H9 (cell line): ENCODE measurements at regions not wholly inside any gene's neighbourhood (a gene's known extent, or its start where the extent isn't known, plus 50 kb on each side); places are given as distances from the start of the nearest gene placed in this dataset.

Experiments
- DNase-seq: peaks from one replicate; pipeline ENCODE4 v3.0.0-alpha.2; 2017
- H2AFZ ChIP-seq: one replicate; pipeline ENCODE4 v1.6.1; 2013; ENCODE audit warnings: mild to moderate bottlenecking, low read length, control low read depth, moderate library complexity
- H2AK5ac ChIP-seq: 2 replicates; pipeline ENCODE4 v1.6.1; 2013; ENCODE audit warnings: low read length, control low read depth, mixed read lengths; ENCODE audit not compliant: insufficient read length
- H2BK120ac ChIP-seq: one replicate; pipeline ENCODE4 v1.6.1; 2013; ENCODE audit warnings: low read depth, mild to moderate bottlenecking, low read length, control low read depth, inconsistent platforms; ENCODE audit not compliant: poor library complexity, severe bottlenecking
- H2BK12ac ChIP-seq: 2 replicates; pipeline ENCODE4 v1.6.1; 2013; ENCODE audit warnings: low read length, control low read depth, mixed read lengths, low read depth; ENCODE audit not compliant: insufficient read length
- H2BK15ac ChIP-seq: 2 replicates; pipeline ENCODE4 v1.6.1; 2013; ENCODE audit warnings: low read depth, low read length, control low read depth
- H2BK20ac ChIP-seq: one replicate; pipeline ENCODE4 v1.6.1; 2013; ENCODE audit warnings: low read depth, mild to moderate bottlenecking, low read length, control low read depth, inconsistent platforms; ENCODE audit not compliant: poor library complexity, severe bottlenecking
- H2BK5ac ChIP-seq: 2 replicates; pipeline ENCODE4 v1.6.1; 2013; ENCODE audit warnings: low read length, control low read depth, mixed read lengths; ENCODE audit not compliant: insufficient read length
- H3K14ac ChIP-seq: 2 replicates; pipeline ENCODE4 v1.6.1; 2013; ENCODE audit warnings: low read length, control low read depth; ENCODE audit not compliant: insufficient read depth
- H3K18ac ChIP-seq: 2 replicates; pipeline ENCODE4 v1.6.1; 2013; ENCODE audit warnings: low read depth, mild to moderate bottlenecking, mixed read lengths, low read length, control low read depth; ENCODE audit not compliant: insufficient read length
- H3K23ac ChIP-seq: 2 replicates; pipeline ENCODE4 v1.6.1; 2013; ENCODE audit warnings: low read length, control low read depth, mixed read lengths, low read depth; ENCODE audit not compliant: insufficient read length
- H3K23me2 ChIP-seq: 2 replicates; pipeline ENCODE4 v1.6.1; 2013; ENCODE audit warnings: low read depth, mild to moderate bottlenecking, mixed read lengths, low read length, control low read depth; ENCODE audit not compliant: insufficient read length, poor library complexity, severe bottlenecking
- H3K27ac ChIP-seq: 2 replicates; pipeline ENCODE4 v1.5.1; 2013; ENCODE audit warnings: low read length, control low read depth, mixed read lengths, low read depth; ENCODE audit not compliant: insufficient read length
- H3K27me3 ChIP-seq: 2 replicates; pipeline ENCODE4 v1.6.1; 2013; ENCODE audit warnings: low read length, control low read depth, inconsistent platforms; ENCODE audit not compliant: insufficient read depth
- H3K4ac ChIP-seq: 2 replicates; pipeline ENCODE4 v1.6.1; 2013; ENCODE audit warnings: low read depth, mild to moderate bottlenecking, control low read depth, inconsistent platforms, low read length, moderate library complexity
- H3K4me1 ChIP-seq: 2 replicates; pipeline ENCODE4 v1.6.1; 2013; ENCODE audit warnings: low read length, control low read depth, inconsistent platforms; ENCODE audit not compliant: insufficient read depth
- H3K4me2 ChIP-seq: 2 replicates; pipeline ENCODE4 v1.6.1; 2013; ENCODE audit warnings: low read length, control low read depth, mixed read lengths; ENCODE audit not compliant: insufficient read length, insufficient read depth
- H3K56ac ChIP-seq: 2 replicates; pipeline ENCODE4 v1.6.1; 2013; ENCODE audit warnings: low read depth, mild to moderate bottlenecking, mixed read lengths, low read length, control low read depth; ENCODE audit not compliant: insufficient read length
- H3K79me1 ChIP-seq: 2 replicates; pipeline ENCODE4 v1.6.1; 2013; ENCODE audit warnings: low read depth, mild to moderate bottlenecking, moderate library complexity, low read length, control low read depth, inconsistent platforms; ENCODE audit not compliant: insufficient read depth, poor library complexity, severe bottlenecking
- H3K79me2 ChIP-seq: 2 replicates; pipeline ENCODE4 v1.6.1; 2013; ENCODE audit warnings: low read length, control low read depth, inconsistent platforms; ENCODE audit not compliant: insufficient read depth
- H3K9ac ChIP-seq: 2 replicates; pipeline ENCODE4 v1.6.1; 2013; ENCODE audit warnings: low read length, control low read depth, mixed read lengths; ENCODE audit not compliant: insufficient read length; ENCODE audit errors: extremely low read depth
- H3K9me3 ChIP-seq: one replicate; pipeline ENCODE4 v1.6.1; 2013; ENCODE audit warnings: low read depth, low read length, inconsistent platforms; ENCODE audit not compliant: control insufficient read depth
- H3T11ph ChIP-seq: one replicate; pipeline ENCODE4 v1.6.1; 2013; ENCODE audit warnings: mild to moderate bottlenecking, low read length, control low read depth, inconsistent platforms
- H4K20me1 ChIP-seq: one replicate; pipeline ENCODE4 v1.6.1; 2013; ENCODE audit not compliant: control insufficient read depth, insufficient read length, insufficient read depth
- H4K5ac ChIP-seq: 2 replicates; pipeline ENCODE4 v1.6.1; 2013; ENCODE audit warnings: low read depth, mild to moderate bottlenecking, mixed read lengths, low read length, control low read depth; ENCODE audit not compliant: insufficient read length
- H4K8ac ChIP-seq: replicated peaks from 2 replicates; pipeline ENCODE4 v1.6.1; 2013; ENCODE audit warnings: low read length, control low read depth, mixed read lengths, low read depth; ENCODE audit not compliant: insufficient read length
- H4K91ac ChIP-seq: 2 replicates; pipeline ENCODE4 v1.6.1; 2013; ENCODE audit warnings: low read depth, mild to moderate bottlenecking, moderate library complexity, mixed read lengths, low read length, control low read depth; ENCODE audit not compliant: insufficient read length
- H3K27ac Mint-ChIP-seq, 3 experiments: 2 replicates in 2 of 3; 3 replicates in 1 of 3; pipeline ENCODE4 v1.8.0; 2020 to 2021; ENCODE audit warnings: mixed read lengths in 3 of 3, mild to moderate bottlenecking in 1 of 3, moderate library complexity in 1 of 3
- H3K27me3 Mint-ChIP-seq: 2 replicates; pipeline ENCODE4 v1.8.0; 2021; ENCODE audit warnings: low read depth, mild to moderate bottlenecking, moderate library complexity, mixed read lengths
- H3K36me3 Mint-ChIP-seq, 3 experiments: 2 replicates in 2 of 3; 3 replicates in 1 of 3; pipeline ENCODE4 v1.8.0; 2020 to 2021; ENCODE audit warnings: low read depth in 3 of 3, mixed read lengths in 3 of 3; ENCODE audit not compliant: insufficient read depth in 1 of 3
- H3K4me1 Mint-ChIP-seq, 2 experiments: 2 replicates each; pipeline ENCODE4 v1.8.0; 2020; ENCODE audit warnings: mixed read lengths in 2 of 2
- H3K4me3 Mint-ChIP-seq, 2 experiments: 2 replicates in 1 of 2; 3 replicates in 1 of 2; pipeline ENCODE4 v1.8.0; 2020 to 2021; ENCODE audit warnings: mild to moderate bottlenecking in 2 of 2, mixed read lengths in 2 of 2, moderate library complexity in 1 of 2
- H3K9me3 Mint-ChIP-seq, 2 experiments: 2 replicates in 1 of 2; 3 replicates in 1 of 2; pipeline ENCODE4 v1.8.0; 2020; ENCODE audit warnings: mild to moderate bottlenecking in 2 of 2, mixed read lengths in 2 of 2, moderate library complexity in 1 of 2
- CTCF ChIP-seq: fragments of 200-600 bp; sonication (generic); conservative IDR thresholded peaks from 3 replicates; pipeline ENCODE4 v1.8.0; 2021; ENCODE audit warnings: antibody characterized with exemption, mild to moderate bottlenecking
- WGBS: extraction: QIAGEN DNeasy Blood & Tissue Kit; methylation state at CpG from one replicate; pipeline ENCODE4 v1.1.7; 2013; ENCODE audit warnings: missing lambda C conversion rate, low lambda C conversion rate, mixed read lengths; ENCODE audit not compliant: insufficient read length; ENCODE audit errors: extremely low coverage; 5-methylcytosine and 5-hydroxymethylcytosine counted together

GRCh38 chr12:91746976-91747375 lies 398.7 kb downstream of the BTG1 start:
- H3K56ac ChIP-seq: no peak overlapping the region
- H4K91ac ChIP-seq: no peak overlapping the region
- H3K4ac ChIP-seq: no peak overlapping the region
- H3K79me1 ChIP-seq: no peaks in the 10 kb centered on the region
- H4K20me1 ChIP-seq: no peaks in the 10 kb centered on the region
- H3K4me3 Mint-ChIP-seq: no peak overlapping the region
- H3K18ac ChIP-seq: no peak overlapping the region
- no peaks in the 10 kb centered on the region for H3K23me2 ChIP-seq
- H3K14ac ChIP-seq: no peak overlapping the region
- no peak overlapping the region for H2AK5ac ChIP-seq
- H4K5ac ChIP-seq: no peak overlapping the region
- no peak overlapping the region for H4K8ac ChIP-seq
- H3T11ph ChIP-seq: no peak overlapping the region
- no peaks in the 10 kb centered on the region for H3K4me1 ChIP-seq
- no peaks in the 10 kb centered on the region for H3K27me3 ChIP-seq
- WGBS: no CpG with 5 or more reads among the region's 1 CpG
- H3K27ac ChIP-seq: no peak overlapping the region
- no peak overlapping the region for H2BK20ac ChIP-seq
- H2BK12ac ChIP-seq: no peak overlapping the region
- H3K9me3 ChIP-seq: no peaks in the 10 kb centered on the region
- no peak for TF ChIP-seq CTCF
- H3K27me3 Mint-ChIP-seq: no peaks in the 10 kb centered on the region
- peaks cover 3 to 5% of the 10 kb centered on the region in 2 experiments; a peak in 4 of 5 replicates for H3K9me3 Mint-ChIP-seq
- H3K4me1 Mint-ChIP-seq: no peaks in the 10 kb centered on the region
- DNase-seq: no peak
- H3K23ac ChIP-seq: no peak overlapping the region
- H2BK15ac ChIP-seq: no peak overlapping the region
- no peak overlapping the region for H3K4me2 ChIP-seq
- no peak overlapping the region for H2BK5ac ChIP-seq
- H3K36me3 Mint-ChIP-seq: peaks cover 2 to 3% (median 3%) of the 10 kb centered on the region in 3 experiments; a peak in 4 of 7 replicates
- no peak overlapping the region for H2BK120ac ChIP-seq
- no peaks in the 10 kb centered on the region for H3K79me2 ChIP-seq
- H3K27ac Mint-ChIP-seq: peak overlapping the region in 1 of 3 experiments; percentile 74; a peak in 2 of 7 replicates
- H3K9ac ChIP-seq: no peak overlapping the region
- no peak overlapping the region for H2AFZ ChIP-seq
